CD8-positive, alpha-beta memory T cell (primary cell): ENCODE measurements at regions not wholly inside any gene's neighbourhood (a gene's known extent, or its start where the extent isn't known, plus 50 kb on each side); places are given as distances from the start of the nearest gene placed in this dataset.
A peak's percentile ranks its signal among the peaks of the same experiment; 100 is the strongest.

Source experiments
- CTCF ChIA-PET: fragments of 350-600 bp; sonication (Branson Sonifier 250); formaldehyde crosslinking; loops from one replicate; lab custom pipeline; 2021; ENCODE audit warnings: antibody characterized with exemption; lab: Charles Lee
- POLR2A ChIA-PET: fragments of 350-600 bp; sonication (Branson Sonifier 250); formaldehyde crosslinking; loops from one replicate; lab custom pipeline; 2021; ENCODE audit warnings: antibody characterized with exemption; lab: Charles Lee
- DNase-seq, 5 donors: peaks; one replicate each; pipeline versions ENCODE4 v3.0.0 to v3.0.0-alpha.2; 2020 to 2022; ENCODE audit warnings: mixed read lengths in 1 of 5
- H3K27ac ChIP-seq: one replicate; pipeline ENCODE4 v1.7.0; 2013; ENCODE audit warnings: low read depth, mild to moderate bottlenecking, low read length, moderate library complexity
- H3K27me3 ChIP-seq: 2 replicates; pipeline ENCODE4 v1.7.0; 2013; ENCODE audit warnings: low read length, mild to moderate bottlenecking; ENCODE audit not compliant: insufficient read depth, poor library complexity, severe bottlenecking
- H3K36me3 ChIP-seq: 2 replicates; pipeline ENCODE4 v1.7.0; 2013; ENCODE audit warnings: mild to moderate bottlenecking, low read length, moderate library complexity; ENCODE audit not compliant: insufficient read depth
- H3K4me1 ChIP-seq: 2 replicates; pipeline ENCODE4 v1.7.0; 2013; ENCODE audit warnings: mild to moderate bottlenecking, low read length, moderate library complexity; ENCODE audit not compliant: insufficient read depth
- H3K4me3 ChIP-seq: 2 replicates; pipeline ENCODE4 v1.7.0; 2013; ENCODE audit warnings: mild to moderate bottlenecking, low read length
- H3K9me3 ChIP-seq: 2 replicates; pipeline ENCODE4 v1.7.0; 2013; ENCODE audit warnings: mild to moderate bottlenecking, low read length
- H3K27ac Mint-ChIP-seq, 8 donors: one replicate each; pipeline ENCODE4 v1.8.0; 2020 to 2021; ENCODE audit warnings: mixed read lengths in 8 of 8, mild to moderate bottlenecking in 6 of 8, inconsistent platforms in 3 of 8, moderate library complexity in 3 of 8
- H3K27me3 Mint-ChIP-seq, 2 donors: one replicate each; pipeline ENCODE4 v1.8.0; 2020 to 2021; ENCODE audit warnings: mixed read lengths in 2 of 2, mild to moderate bottlenecking in 1 of 2, moderate library complexity in 1 of 2
- H3K36me3 Mint-ChIP-seq, 3 donors: one replicate each; pipeline ENCODE4 v1.8.0; 2020 to 2021; ENCODE audit warnings: mixed read lengths in 3 of 3, inconsistent platforms in 1 of 3, mild to moderate bottlenecking in 1 of 3
- H3K4me1 Mint-ChIP-seq, 3 donors: one replicate each; pipeline ENCODE4 v1.8.0; 2020 to 2021; ENCODE audit warnings: mixed read lengths in 3 of 3, inconsistent platforms in 1 of 3, mild to moderate bottlenecking in 1 of 3
- H3K4me3 Mint-ChIP-seq, 7 donors: one replicate each; pipeline ENCODE4 v1.8.0; 2020 to 2021; ENCODE audit warnings: mixed read lengths in 7 of 7, mild to moderate bottlenecking in 6 of 7, moderate library complexity in 4 of 7, inconsistent platforms in 2 of 7
- H3K9me3 Mint-ChIP-seq, 5 donors: one replicate each; pipeline ENCODE4 v1.8.0; 2020 to 2022; ENCODE audit warnings: mixed read lengths in 5 of 5, mild to moderate bottlenecking in 3 of 5, moderate library complexity in 2 of 5, inconsistent platforms in 1 of 5

- Mint-ChIP-seq H3K36me3 (peaks cover 0 to 4% (median 0%) of the 10 kb centered on the region in 3 donors), H3K27me3 (peaks cover 23 to 50% of the 10 kb centered on the region in 2 donors), H3K4me3 (no peak overlapping the region), H3K27ac (peak overlapping the region in 2 of 8 donors; percentile 24 to 46), H3K9me3 (no peaks in the 10 kb centered on the region), H3K4me1 (peaks cover 24 to 31% (median 26%) of the 10 kb centered on the region in 3 donors)
- ChIA-PET CTCF (no interaction called here), POLR2A (no interaction called here)
- Histone ChIP-seq H3K27ac (no peak overlapping the region), H3K4me3 (no peak overlapping the region), H3K4me1 (peaks cover 30% of the 10 kb centered on the region), H3K27me3 (no peaks in the 10 kb centered on the region), H3K9me3 (no peaks in the 10 kb centered on the region), H3K36me3 (no peaks in the 10 kb centered on the region)
- no peak for DNase-seq
These were observed 129.6 kb downstream of the MRM1 start for GRCh38 chr17:36730857-36731490.

- no peak overlapping the region for H3K27ac ChIP-seq
- Mint-ChIP-seq H3K27me3 (peaks cover 23 to 58% of the 10 kb centered on the region in 2 donors), H3K4me1 (peaks cover 16 to 23% (median 18%) of the 10 kb centered on the region in 3 donors), H3K4me3 (no peak overlapping the region), H3K36me3 (peaks cover 0 to 4% (median 0%) of the 10 kb centered on the region in 3 donors), H3K9me3 (no peaks in the 10 kb centered on the region), H3K27ac (no peak overlapping the region)
- peaks cover 22% of the 10 kb centered on the region for H3K4me1 ChIP-seq
- no peaks in the 10 kb centered on the region for H3K9me3 ChIP-seq
- H3K36me3 ChIP-seq, result no peaks in the 10 kb centered on the region
- ChIA-PET CTCF (no interaction called here), POLR2A (no interaction called here)
- no peak for DNase-seq
- no peaks in the 10 kb centered on the region for H3K27me3 ChIP-seq
- H3K4me3 ChIP-seq, result no peak overlapping the region
These were observed 130.4 kb downstream of the MRM1 start for GRCh38 chr17:36731811-36732210.

- H3K27me3 Mint-ChIP-seq, result peaks cover 23 to 64% of the 10 kb centered on the region in 2 donors
- Histone ChIP-seq H3K4me3 (no peak overlapping the region), H3K27ac (no peak overlapping the region), H3K27me3 (no peaks in the 10 kb centered on the region), H3K36me3 (no peaks in the 10 kb centered on the region), H3K4me1 (peaks cover 16% of the 10 kb centered on the region), H3K9me3 (no peaks in the 10 kb centered on the region)
- H3K4me3 Mint-ChIP-seq, result no peak overlapping the region
- DNase-seq, result no peak
- H3K27ac Mint-ChIP-seq, result no peak overlapping the region
- ChIA-PET CTCF (no interaction called here), POLR2A (no interaction called here)
- H3K9me3 Mint-ChIP-seq, result no peaks in the 10 kb centered on the region
- peaks cover 0 to 4% (median 0%) of the 10 kb centered on the region in 3 donors for H3K36me3 Mint-ChIP-seq
- peaks cover 12 to 17% (median 14%) of the 10 kb centered on the region in 3 donors for H3K4me1 Mint-ChIP-seq
These were observed 131.0 kb downstream of the MRM1 start for GRCh38 chr17:36732351-36732750.

DNA sequence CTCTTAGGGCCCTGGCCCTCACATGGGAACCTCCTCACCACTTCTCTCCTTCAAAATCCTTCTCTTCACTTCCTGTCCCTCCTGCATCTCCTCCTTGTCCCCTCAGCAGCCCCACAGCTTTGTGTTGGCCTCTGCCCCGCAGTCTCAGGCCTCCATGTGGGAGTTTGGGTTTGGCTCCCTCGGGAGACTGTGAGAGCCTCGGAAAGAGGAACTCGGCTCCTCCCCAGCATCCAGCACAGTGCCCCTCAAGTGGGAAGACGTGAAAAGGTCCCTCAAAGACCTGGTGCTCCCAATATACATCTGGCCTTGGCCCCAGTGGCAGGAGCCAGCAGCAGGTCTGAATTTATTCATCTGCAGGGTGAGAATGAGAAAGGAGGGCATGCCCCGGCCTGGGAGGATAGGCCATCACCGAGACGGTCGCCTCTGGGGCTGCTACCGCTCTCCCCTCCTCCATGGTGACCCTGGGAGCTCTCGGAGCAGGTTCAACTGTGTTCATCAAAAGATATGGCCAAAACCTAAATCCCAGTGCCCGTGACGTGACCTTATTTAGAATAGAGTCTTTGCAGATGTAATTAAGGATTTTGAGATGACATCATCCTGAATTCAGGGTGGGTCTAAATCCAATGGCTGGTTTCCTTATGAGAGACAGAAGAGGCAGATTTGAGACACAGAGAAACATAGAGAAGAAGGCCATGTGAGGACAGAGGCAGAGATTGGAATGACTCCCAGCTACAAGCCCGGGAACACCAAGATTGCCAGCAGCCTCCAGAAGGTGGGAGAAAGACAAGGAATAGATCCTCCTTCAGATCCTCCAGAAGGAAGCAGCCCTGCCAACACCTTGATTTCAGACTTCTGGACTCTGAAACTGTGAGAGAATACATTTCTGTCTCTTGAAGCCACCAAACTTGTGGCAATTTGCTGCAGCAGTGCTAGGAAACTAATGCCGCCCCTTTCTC lies 135.1 kb downstream of the MRM1 start:
- peaks cover 0 to 4% (median 0%) of the 10 kb centered on the region in 3 donors for H3K36me3 Mint-ChIP-seq
- H3K27ac ChIP-seq, result no peak overlapping the region
- H3K4me3 ChIP-seq, result no peak overlapping the region
- no peaks in the 10 kb centered on the region for H3K9me3 Mint-ChIP-seq
- H3K36me3 ChIP-seq, result no peaks in the 10 kb centered on the region
- H3K4me1 ChIP-seq, result no peaks in the 10 kb centered on the region
- no peaks in the 10 kb centered on the region for H3K9me3 ChIP-seq
- CTCF ChIA-PET, result interaction anchor here (1.5 kb wide), 1 partner anchor 13 kb away, joined by 4 read pairs; no protein-coding TSS in a partner anchor
- H3K27me3 Mint-ChIP-seq, result peaks cover 19 to 53% of the 10 kb centered on the region in 2 donors
- no peak for DNase-seq
- H3K4me3 Mint-ChIP-seq, result no peak overlapping the region
- H3K27me3 ChIP-seq, result no peaks in the 10 kb centered on the region
- POLR2A ChIA-PET, result no interaction called here
- no peak overlapping the region for H3K27ac Mint-ChIP-seq
- H3K4me1 Mint-ChIP-seq, result no peaks in the 10 kb centered on the region

- peaks cover 7 to 39% of the 10 kb centered on the region in 2 donors for H3K27me3 Mint-ChIP-seq
- ChIA-PET POLR2A (no interaction called here), CTCF (no interaction called here)
- no peak overlapping the region for H3K27ac ChIP-seq
- H3K36me3 ChIP-seq, result no peaks in the 10 kb centered on the region
- H3K27ac Mint-ChIP-seq, result no peak overlapping the region
- H3K4me1 Mint-ChIP-seq, result no peaks in the 10 kb centered on the region
- no peaks in the 10 kb centered on the region for H3K9me3 ChIP-seq
- peaks cover 0 to 4% (median 1%) of the 10 kb centered on the region in 5 donors for H3K9me3 Mint-ChIP-seq
- no peaks in the 10 kb centered on the region for H3K4me1 ChIP-seq
- peaks cover 0 to 7% (median 1%) of the 10 kb centered on the region in 3 donors for H3K36me3 Mint-ChIP-seq
- no peak overlapping the region for H3K4me3 Mint-ChIP-seq
- H3K27me3 ChIP-seq, result no peaks in the 10 kb centered on the region
- no peak for DNase-seq
- no peak overlapping the region for H3K4me3 ChIP-seq
These were observed 137.8 kb downstream of the MRM1 start for GRCh38 chr17:36739208-36739607.

DNA sequence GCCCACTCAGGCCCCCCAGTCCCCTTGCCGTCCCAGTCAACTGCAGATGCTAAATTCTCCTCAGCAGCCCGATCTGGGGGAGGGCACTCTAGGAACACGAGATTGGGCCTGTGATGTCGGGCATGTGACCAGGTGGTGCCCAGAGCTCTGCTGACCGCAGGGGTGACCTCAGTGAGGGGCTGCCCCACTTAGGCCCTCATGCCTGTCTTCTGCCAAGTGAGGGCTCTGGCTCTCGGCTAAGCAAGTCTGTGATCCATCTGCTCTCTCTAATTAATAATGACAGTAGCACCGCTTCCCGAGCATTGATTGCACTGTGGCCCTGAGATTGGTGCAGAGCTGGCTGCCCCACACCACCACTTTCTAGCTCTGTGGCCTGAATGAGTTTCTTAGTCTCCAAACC lies 138.8 kb downstream of the MRM1 start:
- ChIA-PET POLR2A (no interaction called here), CTCF (no interaction called here)
- Mint-ChIP-seq H3K27ac (no peak overlapping the region), H3K4me3 (no peak overlapping the region), H3K9me3 (peaks cover 0 to 6% (median 2%) of the 10 kb centered on the region in 5 donors), H3K36me3 (peaks cover 0 to 4% (median 1%) of the 10 kb centered on the region in 3 donors), H3K4me1 (no peaks in the 10 kb centered on the region), H3K27me3 (peaks cover 7 to 30% of the 10 kb centered on the region in 2 donors)
- DNase-seq, result no peak
- H3K36me3 ChIP-seq, result no peaks in the 10 kb centered on the region
- H3K27me3 ChIP-seq, result no peaks in the 10 kb centered on the region
- no peaks in the 10 kb centered on the region for H3K9me3 ChIP-seq
- H3K4me3 ChIP-seq, result no peak overlapping the region
- H3K4me1 ChIP-seq, result no peaks in the 10 kb centered on the region
- H3K27ac ChIP-seq, result no peak overlapping the region

GRCh38 chr17:36741019-36741902 lies 139.9 kb downstream of the MRM1 start:
- Histone ChIP-seq H3K27me3 (no peaks in the 10 kb centered on the region), H3K4me3 (no peak overlapping the region), H3K36me3 (no peaks in the 10 kb centered on the region), H3K27ac (no peak overlapping the region), H3K9me3 (no peaks in the 10 kb centered on the region), H3K4me1 (no peaks in the 10 kb centered on the region)
- ChIA-PET POLR2A (no interaction called here), CTCF (no interaction called here)
- peaks cover 0 to 6% (median 2%) of the 10 kb centered on the region in 5 donors for H3K9me3 Mint-ChIP-seq
- no peak overlapping the region for H3K4me3 Mint-ChIP-seq
- peak overlapping the region in 2 of 8 donors; percentile 22 to 32 for H3K27ac Mint-ChIP-seq
- no peak for DNase-seq
- peaks cover 9 to 21% of the 10 kb centered on the region in 2 donors for H3K27me3 Mint-ChIP-seq
- peaks cover 0 to 4% (median 1%) of the 10 kb centered on the region in 3 donors for H3K36me3 Mint-ChIP-seq
- no peaks in the 10 kb centered on the region for H3K4me1 Mint-ChIP-seq
